Kidney epithelial cell (primary cell): ENCODE measurements at regions not wholly inside any gene's neighbourhood (a gene's known extent, or its start where the extent isn't known, plus 50 kb on each side); places are given as distances from the start of the nearest gene placed in this dataset.

ENCODE experiments used
- DNase-seq: peaks from one replicate; pipeline ENCODE4 v3.0.0-alpha.2; 2010; ENCODE audit warnings: low read depth
- H3K27me3 ChIP-seq: 2 replicates; pipeline ENCODE4 v1.6.0; 2011; ENCODE audit warnings: low read length; ENCODE audit not compliant: control insufficient read depth, insufficient read depth
- H3K36me3 ChIP-seq: 2 replicates; pipeline ENCODE4 v1.5.1; 2011; ENCODE audit warnings: low read length; ENCODE audit not compliant: control insufficient read depth, insufficient read depth
- H3K4me3 ChIP-seq: 2 replicates; pipeline ENCODE4 v1.5.1; 2011; ENCODE audit warnings: low read depth, mild to moderate bottlenecking, control low read depth, low read length
- CTCF ChIP-seq: IDR thresholded peaks from 2 replicates; pipeline ENCODE4 v1.5.1; 2011; ENCODE audit warnings: mild to moderate bottlenecking, moderate library complexity, low read length, control low read depth, inconsistent platforms; ENCODE audit not compliant: insufficient read depth, poor library complexity, severe bottlenecking

- Histone ChIP-seq H3K4me3 (no peak overlapping the region), H3K36me3 (no peaks in the 10 kb centered on the region), H3K27me3 (no peaks in the 10 kb centered on the region)
- peak; percentile 19 for DNase-seq
- peak; percentile 88 for TF ChIP-seq CTCF
These were observed 714.5 kb upstream of the TENM3 start for GRCh38 chr4:181528570-181529184.

- Histone ChIP-seq H3K4me3 (no peak overlapping the region), H3K27me3 (no peaks in the 10 kb centered on the region), H3K36me3 (no peaks in the 10 kb centered on the region)
- TF ChIP-seq CTCF, result no peak
- no peak for DNase-seq
These were observed 713.7 kb upstream of the TENM3 start for GRCh38 chr4:181529537-181529936.

GRCh38 chr4:181536196-181536746, 706.9 kb upstream of the TENM3 start:
- no peak for DNase-seq
- TF ChIP-seq CTCF, result no peak
- no peaks in the 10 kb centered on the region for H3K27me3 ChIP-seq
- no peaks in the 10 kb centered on the region for H3K36me3 ChIP-seq
- H3K4me3 ChIP-seq, result no peak overlapping the region

- TF ChIP-seq CTCF, result no peak
- DNase-seq, result no peak
- Histone ChIP-seq H3K4me3 (no peak overlapping the region), H3K36me3 (no peaks in the 10 kb centered on the region), H3K27me3 (no peaks in the 10 kb centered on the region)
These were observed 706.3 kb upstream of the TENM3 start for GRCh38 chr4:181536811-181537434.

- TF ChIP-seq CTCF, result no peak
- no peak for DNase-seq
These were observed 704.8 kb upstream of the TENM3 start for GRCh38 chr4:181538431-181538830.

More at GRCh38 chr4:181538431-181538830, 704.8 kb upstream of the TENM3 start:
- H3K4me3 ChIP-seq, result no peak overlapping the region
- H3K27me3 ChIP-seq, result no peaks in the 10 kb centered on the region
- H3K36me3 ChIP-seq, result no peaks in the 10 kb centered on the region
